Limb (tissue), 2 donors: ENCODE measurements at regions not wholly inside any gene's neighbourhood (a gene's known extent, or its start where the extent isn't known, plus 50 kb on each side); places are given as distances from the start of the nearest gene placed in this dataset.
A peak's percentile ranks its signal among the peaks of the same experiment; 100 is the strongest.

ENCODE experiments used
- DNase-seq, 2 donors: peaks; one replicate each; pipeline ENCODE4 v3.0.0-alpha.2; 2016; ENCODE audit errors: extremely low spot score in 2 of 2

GRCh38 chr2:14398641-14399040 is 233.9 kb upstream of the LRATD1 start:
- DNase-seq: no peak

- DNase-seq: no peak
These were observed 230.6 kb upstream of the LRATD1 start for GRCh38 chr2:14401873-14402272.

- no peak for DNase-seq
These were observed 223.8 kb upstream of the LRATD1 start for GRCh38 chr2:14408695-14409094.

GRCh38 chr2:14417551-14417950 is 215.0 kb upstream of the LRATD1 start:
- DNase-seq: no peak

- no peak for DNase-seq
These were observed 214.4 kb upstream of the LRATD1 start for GRCh38 chr2:14418115-14418514.

- no peak for DNase-seq
These were observed 211.7 kb upstream of the LRATD1 start for GRCh38 chr2:14420851-14421250.

- no peak for DNase-seq
These were observed 210.1 kb upstream of the LRATD1 start for GRCh38 chr2:14422426-14422825.

- no peak for DNase-seq
These were observed 209.2 kb upstream of the LRATD1 start for GRCh38 chr2:14423145-14423906.

- DNase-seq: no peak
These were observed 207.8 kb upstream of the LRATD1 start for GRCh38 chr2:14424478-14425390.

GRCh38 chr2:14425869-14426268 is 206.6 kb upstream of the LRATD1 start:
- no peak for DNase-seq

- DNase-seq: peak in 1 of 2 donors; percentile 18
These were observed 204.5 kb upstream of the LRATD1 start for GRCh38 chr2:14428056-14428455.

GRCh38 chr2:14433946-14434495 is 198.5 kb upstream of the LRATD1 start:
- no peak for DNase-seq

- no peak for DNase-seq
These were observed 186.8 kb upstream of the LRATD1 start for GRCh38 chr2:14445670-14446069.

- DNase-seq: no peak
These were observed 184.2 kb upstream of the LRATD1 start for GRCh38 chr2:14448340-14448739.

GRCh38 chr2:14451312-14451711 is 181.2 kb upstream of the LRATD1 start:
- DNase-seq: no peak

- no peak for DNase-seq
These were observed 178.3 kb upstream of the LRATD1 start for GRCh38 chr2:14454202-14454601.

GRCh38 chr2:14459786-14460325 is 172.7 kb upstream of the LRATD1 start:
- DNase-seq: no peak

GRCh38 chr2:14475994-14476393 is 156.5 kb upstream of the LRATD1 start:
- DNase-seq: no peak

GRCh38 chr2:14479486-14479885 is 153.0 kb upstream of the LRATD1 start:
- no peak for DNase-seq

- DNase-seq: no peak
These were observed 152.4 kb upstream of the LRATD1 start for GRCh38 chr2:14480120-14480519.

- no peak for DNase-seq
These were observed 151.6 kb upstream of the LRATD1 start for GRCh38 chr2:14480906-14481305.

GRCh38 chr2:14492920-14493503 is 139.5 kb upstream of the LRATD1 start:
- peak in 1 of 2 donors; percentile 10 for DNase-seq
